Peyer's patch (tissue), 4 donors: ENCODE measurements at regions not wholly inside any gene's neighbourhood (a gene's known extent, or its start where the extent isn't known, plus 50 kb on each side); places are given as distances from the start of the nearest gene placed in this dataset.
A peak's percentile ranks its signal among the peaks of the same experiment; 100 is the strongest.

ENCODE experiments used
- DNase-seq, 3 donors: peaks; one replicate each; pipeline ENCODE4 v3.0.0-alpha.2; 2017 to 2019
- H3K27ac ChIP-seq, 4 donors: fragments of 200-600 bp; sonication (generic); one replicate each; pipeline ENCODE4 v1.5.1; 2016 to 2019
- H3K27me3 ChIP-seq, 2 donors: fragments of 200-600 bp; sonication (generic); one replicate each; pipeline ENCODE4 v1.5.1; 2019
- H3K36me3 ChIP-seq, 3 donors: fragments of 200-600 bp; sonication (generic); one replicate each; pipeline ENCODE4 v1.5.1; 2016 to 2019
- H3K4me1 ChIP-seq, 4 donors: fragments of 200-600 bp; sonication (generic); one replicate each; pipeline ENCODE4 v1.5.1; 2016 to 2019
- H3K4me3 ChIP-seq, 4 donors: fragments of 200-600 bp; sonication (generic); 1 replicate in 3 of 4; 2 replicates in 1 of 4; pipeline ENCODE4 v1.5.1; 2016 to 2019; ENCODE audit warnings: mild to moderate bottlenecking in 1 of 4
- H3K9me3 ChIP-seq, 4 donors: fragments of 200-600 bp; sonication (generic); one replicate each; pipeline ENCODE4 v1.5.1; 2016 to 2019; ENCODE audit warnings: mild to moderate bottlenecking in 1 of 4
- POLR2A ChIP-seq, 2 donors: fragments of 450-650 bp; IDR thresholded peaks; one replicate each; pipeline ENCODE4 v1.5.1; 2017; ENCODE audit warnings: antibody characterized with exemption in 2 of 2, mild to moderate bottlenecking in 2 of 2, moderate library complexity in 2 of 2
- TF ChIP-seq, protein P1 (sequence below), 6 experiments: fragments of 450-650 bp in 4 of 6; fragments of 200-600 bp in 2 of 6; sonication (generic) in 1 of 6; IDR thresholded peaks; one replicate each; pipeline ENCODE4 v1.5.1; 2017 to 2019; ENCODE audit warnings: antibody characterized with exemption in 6 of 6, mild to moderate bottlenecking in 3 of 6, moderate library complexity in 1 of 6

DNA sequence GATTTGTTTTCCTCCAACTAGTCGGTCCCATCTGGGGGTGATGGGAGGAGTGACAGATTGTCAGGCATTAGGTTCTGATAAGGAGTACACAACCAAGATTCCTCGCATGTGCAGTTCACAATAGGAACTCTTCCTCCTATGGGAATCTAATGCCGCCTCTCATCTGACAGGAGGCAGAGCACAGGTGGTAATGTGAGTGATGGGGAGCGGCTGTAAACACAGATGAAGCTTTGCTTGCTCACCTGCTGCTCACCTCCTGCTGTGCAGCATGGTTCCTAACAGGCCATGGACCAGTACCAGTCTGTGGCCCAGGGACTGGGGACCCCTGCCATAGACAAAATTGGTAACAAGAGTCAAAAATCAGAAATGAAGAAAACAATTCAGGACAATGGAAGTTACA lies 173.3 kb upstream of the HMHB1 start:
- TF ChIP-seq, protein P1, sequence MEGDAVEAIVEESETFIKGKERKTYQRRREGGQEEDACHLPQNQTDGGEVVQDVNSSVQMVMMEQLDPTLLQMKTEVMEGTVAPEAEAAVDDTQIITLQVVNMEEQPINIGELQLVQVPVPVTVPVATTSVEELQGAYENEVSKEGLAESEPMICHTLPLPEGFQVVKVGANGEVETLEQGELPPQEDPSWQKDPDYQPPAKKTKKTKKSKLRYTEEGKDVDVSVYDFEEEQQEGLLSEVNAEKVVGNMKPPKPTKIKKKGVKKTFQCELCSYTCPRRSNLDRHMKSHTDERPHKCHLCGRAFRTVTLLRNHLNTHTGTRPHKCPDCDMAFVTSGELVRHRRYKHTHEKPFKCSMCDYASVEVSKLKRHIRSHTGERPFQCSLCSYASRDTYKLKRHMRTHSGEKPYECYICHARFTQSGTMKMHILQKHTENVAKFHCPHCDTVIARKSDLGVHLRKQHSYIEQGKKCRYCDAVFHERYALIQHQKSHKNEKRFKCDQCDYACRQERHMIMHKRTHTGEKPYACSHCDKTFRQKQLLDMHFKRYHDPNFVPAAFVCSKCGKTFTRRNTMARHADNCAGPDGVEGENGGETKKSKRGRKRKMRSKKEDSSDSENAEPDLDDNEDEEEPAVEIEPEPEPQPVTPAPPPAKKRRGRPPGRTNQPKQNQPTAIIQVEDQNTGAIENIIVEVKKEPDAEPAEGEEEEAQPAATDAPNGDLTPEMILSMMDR (IDR thresholded peaks at IDR 0.05), result no peak
- no peak for TF ChIP-seq POLR2A (IDR thresholded peaks at IDR 0.05)
- Histone ChIP-seq H3K36me3 (no peaks in the 10 kb centered on the region), H3K4me3 (no peak overlapping the region), H3K27me3 (no peaks in the 10 kb centered on the region), H3K4me1 (no peaks in the 10 kb centered on the region), H3K27ac (no peak overlapping the region), H3K9me3 (no peaks in the 10 kb centered on the region)
- no peak for DNase-seq

DNA sequence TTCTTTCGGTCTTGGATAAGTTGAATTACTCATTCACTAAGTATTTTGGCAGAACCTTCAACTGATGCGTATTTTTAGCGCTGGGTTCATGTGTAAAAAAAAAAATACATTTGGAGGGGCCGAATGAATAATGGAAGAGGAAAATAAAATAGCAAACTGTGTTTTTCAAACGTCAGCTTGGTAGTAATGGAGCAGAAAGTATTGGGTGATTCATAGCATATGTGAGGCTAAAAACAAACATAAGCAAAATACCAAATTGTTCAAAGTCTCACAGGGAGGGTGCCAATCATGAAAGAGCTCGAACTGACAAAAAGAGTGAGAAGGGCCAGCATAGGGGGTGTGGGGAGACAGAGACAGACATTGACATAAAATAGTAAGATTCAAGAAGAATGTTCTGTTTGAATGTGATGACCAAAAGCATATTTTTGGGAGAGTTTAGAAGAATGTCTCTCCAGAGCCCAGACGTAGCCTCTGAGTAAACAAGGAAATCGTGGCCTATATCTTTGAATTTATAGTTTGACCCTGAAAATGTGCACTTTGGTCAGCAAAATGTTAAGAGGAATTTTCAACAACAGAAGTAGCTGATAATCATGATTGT lies 174.9 kb upstream of the HMHB1 start:
- H3K4me3 ChIP-seq, result no peak overlapping the region
- H3K36me3 ChIP-seq, result no peaks in the 10 kb centered on the region
- H3K27ac ChIP-seq, result no peak overlapping the region
- no peak for DNase-seq
- H3K4me1 ChIP-seq, result no peaks in the 10 kb centered on the region
- TF ChIP-seq, protein P1 (IDR thresholded peaks at IDR 0.05), result no peak
- TF ChIP-seq POLR2A (IDR thresholded peaks at IDR 0.05), result no peak
- no peaks in the 10 kb centered on the region for H3K27me3 ChIP-seq
- no peaks in the 10 kb centered on the region for H3K9me3 ChIP-seq

DNA sequence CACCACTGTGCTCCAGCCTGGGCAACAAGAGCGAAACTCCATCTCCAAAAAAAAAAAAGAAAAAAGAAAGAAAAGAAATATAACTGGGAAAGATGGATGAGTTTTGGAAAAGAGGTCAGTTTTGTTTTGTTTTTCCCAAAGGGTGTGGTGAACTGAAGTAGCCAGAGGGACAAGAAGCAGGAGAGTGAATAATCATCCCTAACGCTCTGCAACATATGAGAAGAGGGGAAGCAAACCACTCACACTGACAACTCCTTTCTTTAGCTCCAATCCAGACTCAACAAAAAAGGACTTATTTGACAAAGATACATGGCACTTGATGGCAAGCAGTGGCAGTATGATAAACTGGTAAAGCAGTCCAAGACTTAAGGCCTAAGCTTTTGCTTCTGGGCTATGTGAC lies 176.1 kb upstream of the HMHB1 start:
- DNase-seq, result no peak
- Histone ChIP-seq H3K27ac (peak overlapping the region in 1 of 4 donors; percentile 4), H3K9me3 (no peaks in the 10 kb centered on the region), H3K36me3 (no peaks in the 10 kb centered on the region), H3K27me3 (no peaks in the 10 kb centered on the region), H3K4me1 (no peaks in the 10 kb centered on the region), H3K4me3 (no peak overlapping the region)
- no peak for TF ChIP-seq POLR2A (IDR thresholded peaks at IDR 0.05)
- TF ChIP-seq, protein P1 (IDR thresholded peaks at IDR 0.05), result no peak

DNA sequence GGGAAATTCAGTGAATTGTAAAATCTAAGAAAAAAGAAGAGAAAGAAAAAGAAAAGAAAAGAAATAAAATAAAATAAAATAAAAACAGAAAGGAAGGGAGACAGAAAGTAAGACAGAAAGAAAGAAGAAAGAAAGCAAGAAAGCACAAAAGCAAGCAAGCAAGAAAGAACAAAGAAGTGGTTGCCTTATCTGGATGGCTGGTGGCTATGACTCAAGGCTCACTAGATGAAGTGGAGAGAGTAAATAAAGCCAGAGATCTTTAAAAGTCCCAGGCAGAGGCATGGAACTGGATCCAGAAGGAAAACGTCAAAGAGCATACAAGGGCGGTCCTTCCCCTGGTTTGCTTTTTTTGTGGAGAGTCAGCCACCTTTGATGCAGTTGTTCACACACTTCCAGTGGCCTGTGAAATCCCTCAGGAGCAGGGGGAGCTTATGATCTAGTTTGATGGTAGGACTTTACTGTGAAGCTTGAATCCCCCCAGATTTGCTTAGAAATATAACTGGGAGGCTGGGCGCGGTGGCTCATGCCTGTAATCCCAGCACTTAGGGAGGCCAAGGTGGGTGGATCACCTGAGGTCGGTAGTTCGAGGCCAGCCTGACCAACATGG lies 176.7 kb upstream of the HMHB1 start:
- Histone ChIP-seq H3K27ac (peak overlapping the region in 1 of 4 donors; percentile 4), H3K27me3 (no peaks in the 10 kb centered on the region), H3K4me1 (no peaks in the 10 kb centered on the region), H3K4me3 (no peak overlapping the region), H3K9me3 (no peaks in the 10 kb centered on the region), H3K36me3 (no peaks in the 10 kb centered on the region)
- TF ChIP-seq, protein P1 (IDR thresholded peaks at IDR 0.05), result no peak
- TF ChIP-seq POLR2A (IDR thresholded peaks at IDR 0.05), result no peak
- DNase-seq, result no peak

DNA sequence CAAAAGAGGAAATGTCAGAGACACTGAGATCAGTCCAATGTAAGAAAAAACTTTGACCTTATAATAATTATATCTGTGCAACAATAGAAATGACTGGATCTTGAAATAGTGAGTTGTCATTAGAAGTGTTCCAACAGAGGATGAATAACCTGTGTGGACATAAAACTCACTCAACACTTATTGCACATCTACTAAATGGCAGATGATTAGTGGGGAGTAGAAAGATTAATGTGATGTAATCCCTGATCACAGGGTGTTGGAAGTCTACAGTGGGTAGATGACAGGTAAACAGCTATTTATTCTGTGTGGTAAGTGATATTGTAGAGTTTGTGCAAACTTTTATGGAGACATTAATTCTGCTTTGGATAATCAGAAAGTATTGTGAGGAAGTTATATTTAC lies 177.3 kb upstream of the HMHB1 start:
- no peak for DNase-seq
- TF ChIP-seq, protein P1 (IDR thresholded peaks at IDR 0.05), result no peak
- no peak for TF ChIP-seq POLR2A (IDR thresholded peaks at IDR 0.05)

More for the DNA sequence above, 177.3 kb upstream of the HMHB1 start:
- Histone ChIP-seq H3K36me3 (no peaks in the 10 kb centered on the region), H3K27ac (no peak overlapping the region), H3K4me1 (no peaks in the 10 kb centered on the region), H3K27me3 (no peaks in the 10 kb centered on the region), H3K9me3 (no peaks in the 10 kb centered on the region), H3K4me3 (no peak overlapping the region)
